ENCODE measurements at regions not wholly inside any gene's neighbourhood (a gene's known extent, or its start where the extent isn't known, plus 50 kb on each side); places are given as distances from the start of the nearest gene placed in this dataset.

GRCh38 chr4:106594291-106594952 lies 225.8 kb upstream of the GIMD1 start:
- Histone ChIP-seq H3K4me2 (no peak overlapping the region), H3K27me3 (no peaks in the 10 kb centered on the region), H3K36me3 (no peaks in the 10 kb centered on the region), H3K27ac (no peak overlapping the region), H4K20me1 (ENCODE audit: low read depth) (no peaks in the 10 kb centered on the region), H3F3A (ENCODE audit: low read depth) (no peaks in the 10 kb centered on the region), H3K4me3 (no peak overlapping the region), H3K9ac (no peak overlapping the region), H3K9me3 (ENCODE audit: low read depth) (no peaks in the 10 kb centered on the region), H3K79me2 (ENCODE audit: low read depth) (no peaks in the 10 kb centered on the region), H2AFZ (replicated peaks) (no peak overlapping the region), H3K4me1 (no peaks in the 10 kb centered on the region)
- Mint-ChIP-seq H3K4me1 (peaks cover 8% of the 10 kb centered on the region), H3K9me3 (no peaks in the 10 kb centered on the region), H3K27ac (no peak overlapping the region), H3K27me3 (ENCODE audit: insufficient read depth, low read depth) (no peaks in the 10 kb centered on the region), H3K36me3 (no peaks in the 10 kb centered on the region), H3K4me3 (no peak overlapping the region)
- DNase-seq (ENCODE audit: low spot score): no peak
- TF ChIP-seq EZH2phosphoT487 (IDR thresholded peaks at IDR 0.05) (no peak), EZH2 (IDR thresholded peaks at IDR 0.05) (no peak)
- TF ChIP-seq, protein P1, sequence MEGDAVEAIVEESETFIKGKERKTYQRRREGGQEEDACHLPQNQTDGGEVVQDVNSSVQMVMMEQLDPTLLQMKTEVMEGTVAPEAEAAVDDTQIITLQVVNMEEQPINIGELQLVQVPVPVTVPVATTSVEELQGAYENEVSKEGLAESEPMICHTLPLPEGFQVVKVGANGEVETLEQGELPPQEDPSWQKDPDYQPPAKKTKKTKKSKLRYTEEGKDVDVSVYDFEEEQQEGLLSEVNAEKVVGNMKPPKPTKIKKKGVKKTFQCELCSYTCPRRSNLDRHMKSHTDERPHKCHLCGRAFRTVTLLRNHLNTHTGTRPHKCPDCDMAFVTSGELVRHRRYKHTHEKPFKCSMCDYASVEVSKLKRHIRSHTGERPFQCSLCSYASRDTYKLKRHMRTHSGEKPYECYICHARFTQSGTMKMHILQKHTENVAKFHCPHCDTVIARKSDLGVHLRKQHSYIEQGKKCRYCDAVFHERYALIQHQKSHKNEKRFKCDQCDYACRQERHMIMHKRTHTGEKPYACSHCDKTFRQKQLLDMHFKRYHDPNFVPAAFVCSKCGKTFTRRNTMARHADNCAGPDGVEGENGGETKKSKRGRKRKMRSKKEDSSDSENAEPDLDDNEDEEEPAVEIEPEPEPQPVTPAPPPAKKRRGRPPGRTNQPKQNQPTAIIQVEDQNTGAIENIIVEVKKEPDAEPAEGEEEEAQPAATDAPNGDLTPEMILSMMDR (IDR thresholded peaks at IDR 0.05): no peak

- Histone ChIP-seq H3F3A (ENCODE audit: low read depth) (no peaks in the 10 kb centered on the region), H3K9ac (no peak overlapping the region), H3K36me3 (no peaks in the 10 kb centered on the region), H3K4me3 (no peak overlapping the region), H4K20me1 (ENCODE audit: low read depth) (no peaks in the 10 kb centered on the region), H3K27me3 (no peaks in the 10 kb centered on the region), H3K79me2 (ENCODE audit: low read depth) (no peaks in the 10 kb centered on the region), H3K4me2 (no peak overlapping the region), H2AFZ (replicated peaks) (no peak overlapping the region), H3K27ac (no peak overlapping the region), H3K4me1 (no peaks in the 10 kb centered on the region), H3K9me3 (ENCODE audit: low read depth) (no peaks in the 10 kb centered on the region)
- Mint-ChIP-seq H3K36me3 (no peaks in the 10 kb centered on the region), H3K27ac (no peak overlapping the region), H3K4me1 (peaks cover 5% of the 10 kb centered on the region), H3K4me3 (no peak overlapping the region), H3K27me3 (ENCODE audit: insufficient read depth, low read depth) (no peaks in the 10 kb centered on the region), H3K9me3 (no peaks in the 10 kb centered on the region)
- no peak for DNase-seq (ENCODE audit: low spot score)
- TF ChIP-seq EZH2 (IDR thresholded peaks at IDR 0.05) (no peak), EZH2phosphoT487 (IDR thresholded peaks at IDR 0.05) (no peak)
- TF ChIP-seq, protein P1 (IDR thresholded peaks at IDR 0.05): no peak
Measured at GRCh38 chr4:106588891-106589290, 220.3 kb upstream of the GIMD1 start.

DNA sequence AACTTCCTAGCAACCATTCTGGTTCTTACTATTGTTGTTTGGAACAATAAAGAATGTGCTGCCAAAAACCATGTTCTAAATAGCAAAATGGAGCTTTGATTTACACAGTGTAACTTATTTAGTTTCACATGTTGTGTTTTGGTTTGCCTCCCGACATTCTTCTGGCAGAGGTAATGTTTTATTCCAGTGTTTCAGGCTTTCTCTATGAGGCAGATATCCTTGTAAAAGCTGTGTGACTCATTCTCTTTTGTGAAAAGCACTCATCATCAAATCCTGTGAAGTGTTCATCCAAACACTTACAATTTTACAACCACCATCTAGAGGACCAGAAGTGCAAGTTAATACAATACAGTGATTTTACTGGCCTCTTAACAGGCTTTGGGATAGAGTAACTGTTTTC lies 219.0 kb upstream of the GIMD1 start:
- H3K36me3 ChIP-seq: no peaks in the 10 kb centered on the region
- H3K4me1 Mint-ChIP-seq: peaks cover 6% of the 10 kb centered on the region
- H3K9me3 ChIP-seq (ENCODE audit: low read depth): no peaks in the 10 kb centered on the region
- no peak overlapping the region for H2AFZ ChIP-seq (replicated peaks)
- no peaks in the 10 kb centered on the region for H3K4me1 ChIP-seq
- H3K4me3 Mint-ChIP-seq: no peak overlapping the region
- H4K20me1 ChIP-seq (ENCODE audit: low read depth): no peaks in the 10 kb centered on the region
- H3K9ac ChIP-seq: no peak overlapping the region
- H3K9me3 Mint-ChIP-seq: no peaks in the 10 kb centered on the region
- H3K27me3 Mint-ChIP-seq (ENCODE audit: insufficient read depth, low read depth): peaks cover 2% of the 10 kb centered on the region
- no peaks in the 10 kb centered on the region for H3K27me3 ChIP-seq
- H3K27ac ChIP-seq: no peak overlapping the region
- H3K4me2 ChIP-seq: no peak overlapping the region
- no peak overlapping the region for H3K4me3 ChIP-seq
- H3K27ac Mint-ChIP-seq: no peak overlapping the region
- no peaks in the 10 kb centered on the region for H3K36me3 Mint-ChIP-seq
- no peak for TF ChIP-seq EZH2phosphoT487 (IDR thresholded peaks at IDR 0.05)
- no peak for TF ChIP-seq EZH2 (IDR thresholded peaks at IDR 0.05)
- TF ChIP-seq, protein P1 (IDR thresholded peaks at IDR 0.05): no peak
- DNase-seq (ENCODE audit: low spot score): no peak
- H3F3A ChIP-seq (ENCODE audit: low read depth): no peaks in the 10 kb centered on the region
- H3K79me2 ChIP-seq (ENCODE audit: low read depth): no peaks in the 10 kb centered on the region

Measured in neural progenitor cell (in vitro differentiated cells).